Adrenal gland (tissue), 5 donors: ENCODE measurements at regions not wholly inside any gene's neighbourhood (a gene's known extent, or its start where the extent isn't known, plus 50 kb on each side); places are given as distances from the start of the nearest gene placed in this dataset.

ENCODE experiments used
- POLR2A ChIP-seq, 2 donors: fragments of 450-650 bp; IDR thresholded peaks; one replicate each; pipeline ENCODE4 v1.6.1; 2017; ENCODE audit warnings: antibody characterized with exemption in 2 of 2, mild to moderate bottlenecking in 2 of 2, moderate library complexity in 1 of 2
- TF ChIP-seq, protein P1 (sequence below), 6 experiments: fragments of 450-650 bp in 4 of 6; fragments of 200-600 bp in 2 of 6; sonication (generic) in 1 of 6; IDR thresholded peaks; 1 replicate in 5 of 6; 2 replicates in 1 of 6; pipeline versions ENCODE4 v1.5.1 to v1.8.0; 2016 to 2021; ENCODE audit warnings: antibody characterized with exemption in 6 of 6, mild to moderate bottlenecking in 2 of 6, moderate library complexity in 1 of 6
- donor health status: DM: no; HTN: no; CAD: no.

DNA sequence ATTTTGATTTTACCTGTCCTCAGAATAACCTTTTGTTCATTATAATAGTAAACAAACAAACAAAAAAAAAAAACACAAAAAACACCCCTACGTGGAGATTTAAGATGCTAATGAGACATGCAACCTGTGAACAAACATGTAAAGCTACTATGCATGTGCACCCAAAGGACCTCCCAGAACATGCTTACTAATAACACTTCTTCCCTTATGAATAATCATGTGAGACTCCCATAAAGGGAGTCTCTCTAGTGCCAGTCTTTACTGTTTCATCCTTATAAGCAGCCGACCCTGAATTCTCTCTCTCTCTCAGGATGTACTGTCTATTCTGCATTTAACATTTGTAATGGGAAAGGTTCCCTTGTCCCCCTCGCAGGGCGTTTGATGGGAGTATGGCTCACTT lies 1051.1 kb downstream of the PCDH17 start:
- TF ChIP-seq POLR2A (IDR thresholded peaks at IDR 0.05), result no peak
- TF ChIP-seq, protein P1, sequence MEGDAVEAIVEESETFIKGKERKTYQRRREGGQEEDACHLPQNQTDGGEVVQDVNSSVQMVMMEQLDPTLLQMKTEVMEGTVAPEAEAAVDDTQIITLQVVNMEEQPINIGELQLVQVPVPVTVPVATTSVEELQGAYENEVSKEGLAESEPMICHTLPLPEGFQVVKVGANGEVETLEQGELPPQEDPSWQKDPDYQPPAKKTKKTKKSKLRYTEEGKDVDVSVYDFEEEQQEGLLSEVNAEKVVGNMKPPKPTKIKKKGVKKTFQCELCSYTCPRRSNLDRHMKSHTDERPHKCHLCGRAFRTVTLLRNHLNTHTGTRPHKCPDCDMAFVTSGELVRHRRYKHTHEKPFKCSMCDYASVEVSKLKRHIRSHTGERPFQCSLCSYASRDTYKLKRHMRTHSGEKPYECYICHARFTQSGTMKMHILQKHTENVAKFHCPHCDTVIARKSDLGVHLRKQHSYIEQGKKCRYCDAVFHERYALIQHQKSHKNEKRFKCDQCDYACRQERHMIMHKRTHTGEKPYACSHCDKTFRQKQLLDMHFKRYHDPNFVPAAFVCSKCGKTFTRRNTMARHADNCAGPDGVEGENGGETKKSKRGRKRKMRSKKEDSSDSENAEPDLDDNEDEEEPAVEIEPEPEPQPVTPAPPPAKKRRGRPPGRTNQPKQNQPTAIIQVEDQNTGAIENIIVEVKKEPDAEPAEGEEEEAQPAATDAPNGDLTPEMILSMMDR (IDR thresholded peaks at IDR 0.05), result no peak
